CMK (cell line): ENCODE measurements at regions not wholly inside any gene's neighbourhood (a gene's known extent, or its start where the extent isn't known, plus 50 kb on each side); places are given as distances from the start of the nearest gene placed in this dataset.
A peak's percentile ranks its signal among the peaks of the same experiment; 100 is the strongest.
"Not testable (repeated sequence)": the region's sequence is repeated elsewhere in the genome, so short reads cannot be mapped to it uniquely, and the experiment has no call there.

Experiments used
- DNase-seq: peaks from one replicate; pipeline ENCODE4 v3.0.0-alpha.2; 2010; ENCODE audit warnings: low read depth

DNA sequence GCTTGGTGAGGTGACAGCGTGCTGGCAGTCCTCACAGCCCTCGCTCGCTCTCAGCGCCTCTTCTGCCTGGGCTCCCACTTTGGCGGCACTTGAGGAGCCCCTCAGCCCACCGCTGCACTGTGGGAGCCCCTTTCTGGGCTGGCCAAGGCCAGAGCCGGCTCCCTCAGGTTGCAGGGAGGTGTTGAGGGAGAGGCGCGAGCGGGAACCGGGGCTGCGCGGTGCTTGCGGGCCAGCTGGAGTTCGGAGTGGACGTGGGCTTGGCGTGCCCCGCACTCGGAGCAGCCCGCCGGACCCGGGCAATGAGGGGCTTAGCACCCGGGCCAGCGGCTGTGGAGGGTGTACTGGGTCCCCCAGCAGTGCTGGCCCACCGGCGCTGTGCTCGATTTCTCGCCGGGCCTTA lies 134.2 kb upstream of the BASP1 start:
- not testable (repeated sequence) for DNase-seq

GRCh38 chr5:17087035-17087434 lies 130.4 kb upstream of the BASP1 start:
- DNase-seq: no peak

GRCh38 chr5:17088051-17088450 lies 129.4 kb upstream of the BASP1 start:
- no peak for DNase-seq

GRCh38 chr5:17089001-17089400 lies 128.4 kb upstream of the BASP1 start:
- no peak for DNase-seq

DNA sequence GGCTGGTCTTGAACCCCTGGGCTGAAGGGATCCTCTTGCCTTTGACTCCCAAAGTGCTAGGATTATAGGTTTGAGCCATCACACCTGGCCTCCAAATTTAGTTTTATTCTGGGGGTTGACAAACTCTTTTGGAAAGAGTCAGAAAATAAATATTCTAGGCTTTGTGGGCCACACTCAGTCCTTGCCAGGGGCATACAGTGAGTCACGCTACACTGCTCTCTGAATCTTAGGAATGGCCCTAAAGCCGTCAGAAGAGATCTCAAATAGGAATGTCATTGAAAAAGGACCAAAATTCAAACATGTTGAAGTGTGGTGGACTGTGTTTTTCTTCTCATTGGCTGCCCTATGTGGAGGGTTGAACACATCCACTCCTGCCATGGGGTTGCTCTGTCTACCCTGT lies 127.7 kb upstream of the BASP1 start:
- DNase-seq: no peak

DNA sequence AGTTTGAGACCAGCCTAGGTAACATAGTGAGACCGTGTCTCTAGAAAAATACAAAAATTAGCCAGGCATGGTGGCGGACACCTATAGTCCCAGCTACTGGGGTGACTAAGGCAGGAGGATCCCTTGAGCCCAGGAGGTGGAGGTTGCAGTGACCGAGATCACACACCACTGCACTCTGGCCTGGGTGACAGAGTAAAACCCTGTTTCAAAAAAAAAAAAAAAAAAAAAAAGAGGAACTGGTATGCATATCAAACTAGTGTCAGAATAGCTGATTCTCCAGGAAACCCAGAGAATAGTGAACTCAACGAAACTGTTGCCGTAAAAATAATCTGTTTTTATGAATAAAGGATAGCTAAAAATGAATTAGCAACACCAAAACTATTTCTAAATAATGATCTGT lies 126.6 kb upstream of the BASP1 start:
- DNase-seq: no peak

DNA sequence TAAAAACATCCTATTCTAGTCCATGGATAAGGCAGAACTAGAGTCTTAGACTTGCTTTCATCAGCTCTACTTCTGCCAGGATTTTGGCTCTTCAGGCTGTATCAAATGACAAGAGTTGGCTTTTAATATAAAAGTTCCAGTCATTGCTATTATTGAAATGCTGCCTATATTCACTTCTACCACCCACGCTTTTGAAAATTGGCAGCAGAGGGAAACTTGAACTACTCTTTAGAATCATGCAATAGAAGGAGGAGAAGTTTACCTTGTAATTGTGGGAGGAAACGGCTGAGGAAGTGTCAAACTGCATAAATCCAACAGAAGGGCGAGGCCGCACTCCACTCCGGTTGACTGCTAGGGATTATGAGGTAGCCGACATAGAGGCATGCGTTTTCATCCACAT lies 122.6 kb upstream of the BASP1 start:
- DNase-seq: no peak

GRCh38 chr5:17096952-17097695 lies 120.3 kb upstream of the BASP1 start:
- no peak for DNase-seq

DNA sequence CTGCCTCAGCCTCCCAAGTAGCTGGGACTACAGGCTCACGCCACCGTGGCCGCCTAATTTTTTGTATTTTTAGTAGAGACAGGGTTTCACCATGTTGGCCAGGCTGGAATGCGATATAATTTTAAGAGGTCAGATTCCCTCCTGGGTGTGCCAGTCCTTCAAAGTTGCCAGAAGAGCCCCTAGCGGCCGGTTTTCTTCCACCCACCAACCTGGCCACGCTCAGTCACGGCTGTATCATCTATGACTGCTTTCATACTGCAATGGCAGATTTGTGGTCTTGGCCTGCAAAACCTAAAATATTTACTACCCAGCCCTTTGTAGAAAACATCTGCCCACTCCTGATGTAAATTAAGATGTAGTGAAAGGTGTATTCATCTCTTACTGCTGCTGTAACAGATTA lies 117.5 kb upstream of the BASP1 start:
- DNase-seq: no peak

DNA sequence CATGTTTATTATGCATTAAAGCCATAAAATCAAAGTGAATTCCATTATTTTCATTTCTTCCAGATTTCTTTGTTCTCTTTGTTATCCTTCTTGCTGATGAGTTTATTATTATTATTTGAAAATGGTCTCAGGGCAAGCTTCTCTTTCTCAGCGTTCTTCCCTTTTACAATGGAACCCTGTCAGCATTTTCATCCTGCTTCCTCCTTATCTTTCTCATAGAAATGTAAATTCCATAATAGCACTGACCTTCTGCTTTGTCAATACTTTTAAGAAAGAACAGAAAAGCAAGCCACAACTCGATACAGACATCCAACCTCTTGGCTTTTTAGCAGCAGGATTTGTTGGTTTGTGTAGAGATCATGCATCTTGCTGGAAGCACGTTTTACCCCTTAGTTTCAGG lies 114.0 kb upstream of the BASP1 start:
- no peak for DNase-seq

GRCh38 chr5:17105744-17106418 lies 111.5 kb upstream of the BASP1 start:
- DNase-seq: no peak

DNA sequence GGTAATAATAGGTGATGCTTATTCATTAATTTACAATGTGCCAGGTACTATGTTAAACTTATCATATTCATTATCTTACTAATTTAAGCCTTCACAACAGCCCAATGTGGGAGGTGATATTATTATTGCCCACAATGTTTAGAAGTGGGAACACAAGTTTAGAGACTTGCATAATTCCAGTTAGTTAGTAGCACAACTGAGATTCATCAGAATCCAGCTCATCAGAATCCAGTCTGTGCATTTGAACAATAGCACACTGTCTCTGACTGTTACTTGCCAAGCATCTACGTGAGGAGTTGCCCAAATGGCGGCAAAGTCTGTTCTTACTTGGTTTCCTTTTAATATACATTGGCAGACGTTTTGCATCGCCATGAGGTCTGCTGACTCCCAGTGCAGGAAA lies 110.9 kb upstream of the BASP1 start:
- DNase-seq: no peak

- DNase-seq: not testable (repeated sequence)
Observed at GRCh38 chr5:17112091-17112716, 105.2 kb upstream of the BASP1 start.

DNA sequence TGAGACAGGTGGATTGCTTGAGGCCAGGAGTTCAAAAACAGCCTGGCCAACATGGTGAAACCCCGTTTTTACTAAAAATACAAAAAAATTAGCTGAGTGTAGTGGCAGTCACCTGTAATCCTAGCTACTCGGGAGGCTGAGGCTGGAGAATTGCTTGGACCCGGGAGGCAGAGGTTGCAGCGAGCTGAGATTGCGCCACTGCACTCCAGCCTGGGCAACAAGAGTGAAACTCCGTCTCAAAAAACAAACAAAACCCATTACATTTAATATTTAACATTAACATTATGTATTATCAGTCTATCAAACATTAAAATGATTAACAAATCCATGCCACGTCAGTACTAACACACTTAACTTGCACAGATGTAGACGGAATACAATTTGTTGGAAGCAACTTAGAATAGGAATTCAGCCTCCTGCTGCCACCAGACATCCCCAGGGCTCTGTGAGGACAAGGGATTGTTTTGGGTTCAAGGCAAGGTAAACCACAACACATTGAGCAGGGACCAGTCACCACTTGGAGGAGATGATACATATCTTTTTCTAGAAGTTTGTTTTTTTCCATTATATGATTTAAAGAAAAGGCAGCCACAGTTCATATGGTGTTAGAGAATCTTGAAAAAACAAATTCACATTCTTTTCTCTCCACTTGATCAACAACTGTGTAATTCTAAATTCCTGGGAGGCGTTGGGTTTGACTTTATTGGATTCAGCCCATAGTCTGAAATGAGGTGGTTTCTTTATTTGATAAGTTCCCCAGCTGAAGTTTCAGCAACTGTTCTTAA lies 104.1 kb upstream of the BASP1 start:
- DNase-seq: no peak

DNA sequence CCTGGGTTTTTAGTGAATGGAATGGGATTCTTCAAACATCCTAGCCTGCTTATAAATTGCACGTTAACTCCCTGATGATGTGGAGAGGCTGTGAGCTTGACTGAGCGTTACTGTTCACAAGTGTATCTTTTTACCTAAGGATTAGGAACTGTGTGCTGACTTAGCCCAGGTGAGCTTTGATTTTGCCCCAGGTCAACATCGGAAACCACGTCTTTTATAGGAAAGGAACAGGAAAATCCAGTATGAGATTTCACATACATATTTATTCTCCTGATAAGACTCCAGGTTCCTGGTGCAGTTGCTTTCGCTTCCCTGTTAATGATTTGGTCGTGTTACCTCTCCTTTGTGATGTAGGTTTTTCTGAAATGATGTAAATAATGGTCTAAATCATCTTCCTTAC lies 103.2 kb upstream of the BASP1 start:
- DNase-seq: no peak

DNA sequence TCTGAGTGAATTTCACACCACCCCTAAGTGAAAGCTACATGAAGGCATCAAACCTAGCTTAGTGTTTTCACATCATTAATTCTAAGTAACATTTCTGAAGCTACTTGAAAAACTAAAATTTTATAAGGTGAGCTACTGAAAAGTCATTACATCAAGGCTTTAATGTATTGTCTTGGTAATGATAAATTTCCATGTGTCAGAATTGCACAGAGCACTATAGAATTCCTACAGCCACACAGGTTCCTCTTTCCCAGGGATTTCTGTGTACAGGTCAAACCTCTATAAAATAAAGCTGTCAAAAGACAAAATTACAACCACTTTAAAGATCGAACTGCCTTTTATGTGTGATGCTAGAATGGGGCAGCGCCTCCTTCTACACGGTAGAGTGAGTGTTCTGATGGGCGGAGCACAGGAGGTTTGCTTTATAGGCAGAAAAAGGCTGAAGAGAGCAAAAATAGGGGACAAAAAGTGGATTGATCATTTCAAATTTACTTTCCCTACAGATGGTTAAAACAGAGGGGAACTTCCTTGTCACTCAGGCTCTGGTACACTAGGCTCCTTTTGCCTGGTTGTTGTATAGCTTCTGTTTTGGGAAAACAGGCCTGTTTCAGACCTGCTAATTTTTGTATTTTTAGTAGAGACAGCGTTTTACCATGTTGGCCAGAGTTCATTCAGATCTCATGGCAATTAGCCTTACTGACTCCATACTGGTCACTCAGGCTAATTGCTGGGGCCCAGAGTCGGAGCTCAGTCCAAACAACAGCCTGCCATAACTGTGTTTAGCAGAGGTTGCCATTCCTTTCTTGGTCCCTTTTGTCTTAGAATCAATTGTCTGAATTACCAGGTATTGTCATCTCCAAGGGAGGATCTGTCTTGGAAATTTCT lies 102.5 kb upstream of the BASP1 start:
- DNase-seq: no peak

- no peak for DNase-seq
Observed at GRCh38 chr5:17115855-17116254, 101.6 kb upstream of the BASP1 start.

DNA sequence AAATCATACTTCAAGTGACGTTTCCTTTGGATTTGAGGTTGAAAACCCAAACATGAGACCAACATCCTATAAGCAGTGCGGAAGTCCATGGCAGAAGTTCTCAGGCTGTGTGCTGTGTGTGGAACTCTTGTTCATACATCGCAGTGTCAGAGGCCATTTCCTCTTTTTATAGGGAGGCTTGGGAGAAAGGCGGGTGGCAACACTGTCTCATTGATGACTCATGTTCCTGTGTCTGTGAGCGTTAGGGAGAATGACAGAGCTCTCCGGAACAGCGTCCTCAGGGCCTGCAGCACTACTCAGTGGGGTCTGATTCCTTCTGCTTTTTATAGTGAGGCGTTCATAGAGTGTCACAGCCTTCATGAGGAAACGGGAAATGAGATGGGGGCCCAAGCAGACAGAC lies 98.8 kb upstream of the BASP1 start:
- DNase-seq: peak; percentile 53

DNA sequence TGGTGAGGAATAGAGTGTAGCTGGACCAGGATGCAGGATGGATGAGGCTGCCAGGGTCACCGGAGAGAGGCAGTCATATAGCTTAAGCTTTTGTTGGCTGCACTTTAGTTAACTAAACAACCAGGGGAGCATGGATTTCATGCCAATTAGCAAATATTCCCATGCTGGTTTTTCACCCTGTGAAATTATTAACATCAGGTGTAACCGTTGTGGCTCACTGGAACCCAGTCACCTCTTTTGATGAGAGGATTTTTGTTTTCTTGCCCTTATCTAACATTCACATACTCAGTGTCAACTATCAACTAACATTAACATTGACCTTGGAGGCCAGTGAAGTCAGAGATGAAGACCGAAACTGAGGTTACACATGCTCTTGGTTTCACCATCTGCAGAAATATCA lies 97.2 kb upstream of the BASP1 start:
- no peak for DNase-seq

GRCh38 chr5:17121776-17122175 lies 95.7 kb upstream of the BASP1 start:
- DNase-seq: no peak

- DNase-seq: no peak
Observed at GRCh38 chr5:17123010-17123409, 94.4 kb upstream of the BASP1 start.

- DNase-seq: peak; percentile 41
Observed at GRCh38 chr5:17123773-17124172, 93.7 kb upstream of the BASP1 start.
